BLaER1 treated with 17β-estradiol and CSF1 and Interleukin-3, amounts not matched to agents 10 nM and 100 nM (cell line): ENCODE measurements at regions not wholly inside any gene's neighbourhood (a gene's known extent, or its start where the extent isn't known, plus 50 kb on each side); places are given as distances from the start of the nearest gene placed in this dataset.

Source experiments
- H3K27ac ChIP-seq, 11 experiments: shearing (Covaris generic); formaldehyde crosslinking; 2 replicates each; pipeline ENCODE4 v1.8.1; 2022
- H3K27me3 ChIP-seq, 11 experiments: shearing (Covaris generic); formaldehyde crosslinking; 2 replicates each; pipeline ENCODE4 v1.8.1; 2022
- H3K36me3 ChIP-seq, 11 experiments: shearing (Covaris generic); formaldehyde crosslinking; 2 replicates each; pipeline ENCODE4 v1.8.1; 2022
- H3K4me1 ChIP-seq, 10 experiments: shearing (Covaris generic); formaldehyde crosslinking; 2 replicates each; pipeline ENCODE4 v1.8.1; 2022
- H3K4me2 ChIP-seq, 11 experiments: shearing (Covaris generic); formaldehyde crosslinking; 2 replicates each; pipeline ENCODE4 v1.8.1; 2022
- H3K4me3 ChIP-seq, 10 experiments: shearing (Covaris generic); formaldehyde crosslinking; 2 replicates each; pipeline ENCODE4 v1.8.1; 2022
- H3K9ac ChIP-seq, 11 experiments: shearing (Covaris generic); formaldehyde crosslinking; 2 replicates each; pipeline ENCODE4 v1.8.1; 2022
- H3K9me3 ChIP-seq, 11 experiments: shearing (Covaris generic); formaldehyde crosslinking; replicated peaks in 1 of 11; 2 replicates each; pipeline ENCODE4 v1.8.1; 2022
- H4K20me1 ChIP-seq, 11 experiments: shearing (Covaris generic); formaldehyde crosslinking; 2 replicates each; pipeline ENCODE4 v1.8.1; 2022
- Cebpa-rat ChIP-seq, 11 experiments: shearing (Covaris generic); IDR thresholded peaks; 2 replicates each; pipeline ENCODE4 v1.8.1; 2022

- Histone ChIP-seq H3K36me3 (no peaks in the 10 kb centered on the region), H4K20me1 (no peaks in the 10 kb centered on the region), H3K4me3 (no peak overlapping the region), H3K27ac (no peak overlapping the region), H3K27me3 (no peaks in the 10 kb centered on the region), H3K9ac (no peak overlapping the region), H3K4me2 (no peak overlapping the region), H3K9me3 (peaks cover 7 to 14% (median 11%) of the 10 kb centered on the region in 11 experiments; a peak in 17 of 22 replicates), H3K4me1 (no peaks in the 10 kb centered on the region)
- no peak for TF ChIP-seq Cebpa-rat (IDR thresholded peaks at IDR 0.05)
Observed at GRCh38 chr9:119924736-119925135, 555.5 kb upstream of the BRINP1 start.

GRCh38 chr9:119917175-119917574 is 547.9 kb upstream of the BRINP1 start:
- H4K20me1 ChIP-seq: no peaks in the 10 kb centered on the region
- no peak overlapping the region for H3K9ac ChIP-seq
- H3K27ac ChIP-seq: no peak overlapping the region
- H3K9me3 ChIP-seq: peaks cover 7 to 14% (median 11%) of the 10 kb centered on the region in 11 experiments; a peak in 17 of 22 replicates
- no peaks in the 10 kb centered on the region for H3K36me3 ChIP-seq
- no peaks in the 10 kb centered on the region for H3K4me1 ChIP-seq
- no peak overlapping the region for H3K4me2 ChIP-seq
- TF ChIP-seq Cebpa-rat (IDR thresholded peaks at IDR 0.05): no peak
- no peaks in the 10 kb centered on the region for H3K27me3 ChIP-seq
- H3K4me3 ChIP-seq: no peak overlapping the region

GRCh38 chr9:119907056-119907455 is 537.8 kb upstream of the BRINP1 start:
- Histone ChIP-seq H3K9me3 (peaks cover 7 to 21% (median 12%) of the 10 kb centered on the region in 11 experiments; a peak in 15 of 22 replicates), H3K27ac (no peak overlapping the region), H3K4me1 (no peaks in the 10 kb centered on the region), H3K4me3 (no peak overlapping the region), H3K27me3 (no peaks in the 10 kb centered on the region), H4K20me1 (no peaks in the 10 kb centered on the region), H3K4me2 (no peak overlapping the region), H3K36me3 (no peaks in the 10 kb centered on the region), H3K9ac (no peak overlapping the region)
- no peak for TF ChIP-seq Cebpa-rat (IDR thresholded peaks at IDR 0.05)

- no peaks in the 10 kb centered on the region for H3K36me3 ChIP-seq
- no peaks in the 10 kb centered on the region for H4K20me1 ChIP-seq
- no peak overlapping the region for H3K4me2 ChIP-seq
- H3K9me3 ChIP-seq: peaks cover 7 to 28% (median 13%) of the 10 kb centered on the region in 11 experiments; a peak in 16 of 22 replicates
- H3K27me3 ChIP-seq: no peaks in the 10 kb centered on the region
- no peak overlapping the region for H3K9ac ChIP-seq
- H3K4me3 ChIP-seq: no peak overlapping the region
- H3K4me1 ChIP-seq: no peaks in the 10 kb centered on the region
- TF ChIP-seq Cebpa-rat (IDR thresholded peaks at IDR 0.05): no peak
- H3K27ac ChIP-seq: no peak overlapping the region
Observed at GRCh38 chr9:119905724-119906123, 536.5 kb upstream of the BRINP1 start.

DNA sequence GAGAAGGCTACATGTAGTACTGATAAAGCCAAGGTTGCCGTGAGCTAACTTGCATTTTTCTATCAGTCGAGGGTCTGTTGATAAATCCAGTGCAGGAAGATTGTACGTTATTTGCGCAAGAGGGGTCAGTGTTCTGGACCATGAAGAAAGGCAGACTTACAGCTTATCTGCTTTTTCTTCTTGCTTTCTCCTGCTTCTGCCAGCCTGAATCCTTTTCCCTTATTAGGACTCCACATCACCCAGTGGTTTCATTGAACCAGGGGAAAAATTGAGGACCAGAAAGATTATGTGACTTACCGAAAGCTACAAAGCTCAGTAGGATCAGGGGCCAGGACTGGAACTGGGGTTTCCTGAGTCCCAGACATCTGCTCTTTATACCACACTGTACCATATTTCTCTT is 534.6 kb upstream of the BRINP1 start:
- Histone ChIP-seq H3K36me3 (no peaks in the 10 kb centered on the region), H3K9me3 (peaks cover 7 to 26% (median 13%) of the 10 kb centered on the region in 11 experiments; a peak in 16 of 22 replicates), H3K4me1 (no peaks in the 10 kb centered on the region), H3K4me3 (no peak overlapping the region), H3K27ac (no peak overlapping the region), H4K20me1 (no peaks in the 10 kb centered on the region), H3K9ac (no peak overlapping the region), H3K27me3 (no peaks in the 10 kb centered on the region), H3K4me2 (no peak overlapping the region)
- no peak for TF ChIP-seq Cebpa-rat (IDR thresholded peaks at IDR 0.05)

GRCh38 chr9:119902611-119903010 is 533.4 kb upstream of the BRINP1 start:
- Histone ChIP-seq H3K9ac (no peak overlapping the region), H4K20me1 (no peaks in the 10 kb centered on the region), H3K27me3 (no peaks in the 10 kb centered on the region), H3K36me3 (no peaks in the 10 kb centered on the region), H3K9me3 (peaks cover 0 to 14% (median 2%) of the 10 kb centered on the region in 11 experiments; a peak in 11 of 22 replicates), H3K4me2 (no peak overlapping the region), H3K27ac (no peak overlapping the region), H3K4me1 (no peaks in the 10 kb centered on the region), H3K4me3 (no peak overlapping the region)
- TF ChIP-seq Cebpa-rat (IDR thresholded peaks at IDR 0.05): no peak

DNA sequence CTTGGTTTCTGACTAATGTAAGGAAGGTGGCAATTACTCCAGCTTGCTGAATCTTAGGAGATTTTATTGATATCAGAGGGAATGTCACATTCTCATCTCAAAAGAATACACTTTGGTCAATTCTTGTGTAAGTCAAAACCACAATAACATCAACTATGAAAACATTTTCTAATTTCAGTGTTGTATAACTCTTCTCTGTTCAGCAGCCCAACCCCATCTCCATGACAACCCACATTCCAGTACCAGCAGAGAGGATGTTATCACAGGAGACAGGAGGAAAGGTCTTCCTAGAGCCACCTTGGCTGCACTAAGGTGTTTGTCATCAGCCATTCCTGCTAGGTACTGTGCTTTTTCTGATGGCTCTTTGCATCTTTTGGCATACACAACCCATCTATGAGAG is 529.1 kb upstream of the BRINP1 start:
- H3K9me3 ChIP-seq: peaks cover 0 to 7% (median 0%) of the 10 kb centered on the region in 11 experiments; a peak in 1 of 22 replicates
- H3K36me3 ChIP-seq: no peaks in the 10 kb centered on the region
- no peak overlapping the region for H3K27ac ChIP-seq
- H3K4me2 ChIP-seq: no peak overlapping the region
- no peaks in the 10 kb centered on the region for H4K20me1 ChIP-seq
- no peaks in the 10 kb centered on the region for H3K27me3 ChIP-seq
- H3K4me3 ChIP-seq: no peak overlapping the region
- H3K9ac ChIP-seq: no peak overlapping the region
- H3K4me1 ChIP-seq: no peaks in the 10 kb centered on the region
- TF ChIP-seq Cebpa-rat (IDR thresholded peaks at IDR 0.05): no peak

DNA sequence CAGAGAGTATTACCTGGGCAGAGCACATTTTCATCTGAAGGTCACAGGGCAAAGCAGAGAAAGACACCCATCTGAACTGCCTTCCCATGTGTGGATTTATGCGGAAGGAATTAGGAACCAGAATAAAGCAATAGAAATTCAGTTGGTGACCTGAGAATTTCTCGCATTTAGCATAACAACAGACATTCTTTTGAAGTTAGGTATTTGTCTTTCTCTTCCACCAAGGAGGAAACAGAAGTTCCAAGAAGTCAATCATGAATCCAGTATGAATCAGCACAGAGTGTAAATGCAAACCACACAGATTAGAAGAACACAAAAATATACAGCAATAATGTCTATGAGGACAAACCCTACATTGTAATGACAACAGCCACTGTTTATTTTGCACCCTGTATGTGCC is 515.2 kb upstream of the BRINP1 start:
- TF ChIP-seq Cebpa-rat (IDR thresholded peaks at IDR 0.05): no peak
- H3K4me2 ChIP-seq: no peak overlapping the region

DNA sequence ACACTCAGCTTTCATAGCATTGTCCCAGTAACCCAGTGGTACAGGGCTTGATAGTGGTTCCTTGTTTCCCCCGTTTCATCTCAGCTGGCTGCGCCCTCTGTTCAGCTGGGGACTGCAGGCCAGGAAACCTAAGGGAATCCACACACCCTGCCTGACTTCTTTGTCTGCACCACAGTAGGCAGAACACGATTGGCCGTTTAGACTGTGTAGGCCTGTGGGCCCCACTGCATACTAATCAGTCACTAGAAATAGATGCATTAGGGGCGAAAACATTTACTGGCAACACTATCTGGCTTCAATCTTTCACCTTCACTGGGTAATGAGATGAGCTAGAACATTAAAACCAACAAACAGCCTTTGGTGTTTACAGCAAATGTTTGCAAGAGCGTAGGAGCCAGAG is 512.7 kb upstream of the BRINP1 start:
- no peaks in the 10 kb centered on the region for H3K9me3 ChIP-seq
- no peaks in the 10 kb centered on the region for H3K4me1 ChIP-seq
- H4K20me1 ChIP-seq: no peaks in the 10 kb centered on the region
- no peak for TF ChIP-seq Cebpa-rat (IDR thresholded peaks at IDR 0.05)
- H3K4me3 ChIP-seq: no peak overlapping the region
- H3K27me3 ChIP-seq: no peaks in the 10 kb centered on the region
- H3K36me3 ChIP-seq: no peaks in the 10 kb centered on the region
- no peak overlapping the region for H3K27ac ChIP-seq
- no peak overlapping the region for H3K4me2 ChIP-seq
- no peak overlapping the region for H3K9ac ChIP-seq

More for the DNA sequence above, 515.2 kb upstream of the BRINP1 start:
- no peaks in the 10 kb centered on the region for H4K20me1 ChIP-seq
- no peaks in the 10 kb centered on the region for H3K27me3 ChIP-seq
- H3K36me3 ChIP-seq: no peaks in the 10 kb centered on the region
- no peaks in the 10 kb centered on the region for H3K4me1 ChIP-seq
- no peak overlapping the region for H3K4me3 ChIP-seq
- H3K9me3 ChIP-seq: no peaks in the 10 kb centered on the region
- H3K9ac ChIP-seq: no peak overlapping the region
- no peak overlapping the region for H3K27ac ChIP-seq

GRCh38 chr9:119880361-119880760 is 511.1 kb upstream of the BRINP1 start:
- no peak for TF ChIP-seq Cebpa-rat (IDR thresholded peaks at IDR 0.05)
- Histone ChIP-seq H3K4me2 (no peak overlapping the region), H3K27me3 (no peaks in the 10 kb centered on the region), H3K9ac (no peak overlapping the region), H3K4me1 (no peaks in the 10 kb centered on the region), H3K27ac (no peak overlapping the region), H3K4me3 (no peak overlapping the region), H3K36me3 (no peaks in the 10 kb centered on the region), H3K9me3 (no peaks in the 10 kb centered on the region), H4K20me1 (no peaks in the 10 kb centered on the region)
